Pons (tissue), 1 donor: ENCODE measurements at regions not wholly inside any gene's neighbourhood (a gene's known extent, or its start where the extent isn't known, plus 50 kb on each side); places are given as distances from the start of the nearest gene placed in this dataset.
A peak's percentile ranks its signal among the peaks of the same experiment; 100 is the strongest.

Source experiments
- DNase-seq: peaks from one replicate; pipeline ENCODE4 v3.0.0-alpha.2; 2016; ENCODE audit warnings: low spot score

- DNase-seq: no peak
These were observed 376.4 kb upstream of the ZEB2 start for GRCh38 chr2:144896341-144896740.

GRCh38 chr2:144894612-144895599 is 375.0 kb upstream of the ZEB2 start:
- no peak for DNase-seq

GRCh38 chr2:144893464-144893863 is 373.5 kb upstream of the ZEB2 start:
- DNase-seq: no peak

- DNase-seq: no peak
These were observed 370.9 kb upstream of the ZEB2 start for GRCh38 chr2:144890828-144891227.

- DNase-seq: no peak
These were observed 369.4 kb upstream of the ZEB2 start for GRCh38 chr2:144889348-144889747.

- peak; percentile 52 for DNase-seq
These were observed 366.9 kb upstream of the ZEB2 start for GRCh38 chr2:144886862-144887261.

- no peak for DNase-seq
These were observed 358.0 kb upstream of the ZEB2 start for GRCh38 chr2:144877893-144878292.

GRCh38 chr2:144876013-144876412 is 356.1 kb upstream of the ZEB2 start:
- DNase-seq: no peak

GRCh38 chr2:144875290-144875969 is 355.5 kb upstream of the ZEB2 start:
- DNase-seq: no peak

GRCh38 chr2:144865670-144866069 is 345.8 kb upstream of the ZEB2 start:
- DNase-seq: no peak

GRCh38 chr2:144859716-144860115 is 339.8 kb upstream of the ZEB2 start:
- no peak for DNase-seq

- no peak for DNase-seq
These were observed 338.3 kb upstream of the ZEB2 start for GRCh38 chr2:144858211-144858610.

GRCh38 chr2:144854596-144854995 is 334.7 kb upstream of the ZEB2 start:
- DNase-seq: no peak

- no peak for DNase-seq
These were observed 329.7 kb upstream of the ZEB2 start for GRCh38 chr2:144849612-144850011.

GRCh38 chr2:144848423-144848822 is 328.5 kb upstream of the ZEB2 start:
- DNase-seq: no peak

- no peak for DNase-seq
These were observed 327.6 kb upstream of the ZEB2 start for GRCh38 chr2:144847347-144848080.

GRCh38 chr2:144836635-144837350 is 316.9 kb upstream of the ZEB2 start:
- DNase-seq: no peak

- DNase-seq: no peak
These were observed 315.9 kb upstream of the ZEB2 start for GRCh38 chr2:144835634-144836350.

- no peak for DNase-seq
These were observed 315.2 kb upstream of the ZEB2 start for GRCh38 chr2:144834998-144835633.

GRCh38 chr2:144834363-144834762 is 314.4 kb upstream of the ZEB2 start:
- no peak for DNase-seq
